ENCODE measurements at regions not wholly inside any gene's neighbourhood (a gene's known extent, or its start where the extent isn't known, plus 50 kb on each side); places are given as distances from the start of the nearest gene placed in this dataset.
"Not testable (repeated sequence)": the region's sequence is repeated elsewhere in the genome, so short reads cannot be mapped to it uniquely, and the experiment has no call there.

DNA sequence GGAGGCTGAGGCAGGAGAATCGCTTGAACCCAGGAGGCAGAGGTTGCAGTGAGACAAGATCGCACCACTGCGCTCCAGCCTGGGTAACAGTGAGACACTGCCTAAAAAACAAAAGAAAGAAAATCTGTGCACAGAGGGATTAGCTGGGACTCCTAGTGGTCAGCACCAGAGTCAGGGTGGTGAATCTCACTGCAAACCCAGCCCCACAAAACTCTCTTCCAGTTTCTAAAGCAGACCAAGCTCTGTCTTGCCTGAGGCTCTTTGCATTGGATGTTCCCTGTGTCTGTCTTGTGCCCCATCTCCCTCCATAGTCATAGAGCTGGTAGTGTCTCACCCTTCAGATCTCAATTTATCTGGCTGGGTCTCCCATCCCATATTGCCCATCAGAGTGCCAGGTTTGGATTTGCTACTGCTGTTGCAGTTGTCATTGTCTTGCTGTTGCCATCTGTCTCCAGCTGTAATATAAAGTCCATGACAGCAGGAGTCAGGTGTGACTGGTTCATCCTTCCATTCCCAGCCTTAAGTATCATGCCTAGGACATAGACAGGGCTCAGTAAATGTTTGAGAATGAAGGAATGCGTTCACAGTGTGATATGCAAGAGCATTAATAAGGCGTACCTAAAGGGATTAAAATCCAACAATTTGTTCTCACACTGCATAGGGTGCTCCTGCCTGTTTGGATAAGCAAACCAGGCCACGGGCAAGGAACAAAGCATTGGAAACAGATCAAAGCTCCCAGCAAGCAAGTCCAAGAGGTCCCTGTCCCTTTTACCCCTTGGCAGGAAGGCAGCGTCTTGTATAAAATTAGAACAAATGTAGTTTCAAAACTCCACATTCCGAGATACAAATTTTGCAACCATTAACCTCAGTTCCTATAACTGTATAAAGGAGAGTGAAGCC is 614.6 kb upstream of the CDH5 start:
- FAIRE-seq (no peak), DNase-seq (ENCODE audit: low spot score) (no peak)

DNA sequence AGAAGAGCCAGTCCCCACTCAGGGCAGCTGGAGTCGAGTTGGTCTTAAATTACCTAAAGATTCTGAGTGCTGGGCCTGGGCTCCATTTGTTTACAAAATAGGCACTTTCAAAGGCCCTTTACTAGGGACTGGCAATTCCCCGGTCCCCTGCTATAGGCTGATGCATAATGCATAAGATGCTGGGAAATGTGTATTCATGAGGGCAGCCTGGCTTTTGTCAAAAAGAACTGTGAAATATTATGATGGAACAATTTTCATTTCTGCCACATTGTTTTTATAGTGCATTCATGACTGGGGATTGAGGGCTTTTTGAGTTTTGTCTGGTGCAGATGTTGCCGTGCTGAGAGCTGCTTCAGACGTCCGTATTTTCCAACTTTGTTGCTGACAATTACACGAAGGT is 617.0 kb upstream of the CDH5 start:
- DNase-seq (ENCODE audit: low spot score) = no peak
- FAIRE-seq = no peak

DNA sequence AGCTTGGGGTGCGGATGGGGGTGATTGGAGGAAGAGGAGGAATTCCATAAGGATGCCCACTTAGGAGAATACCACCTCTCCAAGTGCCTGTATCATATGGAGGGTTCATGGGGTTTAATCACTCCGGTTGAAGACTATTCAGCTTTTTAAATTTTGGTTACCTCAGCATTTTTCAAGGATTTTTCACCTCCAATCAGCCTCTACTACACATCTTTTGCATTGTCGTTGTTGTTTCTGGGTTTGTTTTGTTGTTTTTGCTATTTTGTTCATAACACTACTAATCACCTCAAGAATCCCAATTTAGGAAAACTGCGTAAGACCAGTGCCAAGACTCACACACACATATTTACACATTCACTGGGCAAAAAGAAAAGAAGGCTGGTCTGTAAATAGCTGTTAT is 619.5 kb upstream of the CDH5 start:
- FAIRE-seq = no peak

DNA sequence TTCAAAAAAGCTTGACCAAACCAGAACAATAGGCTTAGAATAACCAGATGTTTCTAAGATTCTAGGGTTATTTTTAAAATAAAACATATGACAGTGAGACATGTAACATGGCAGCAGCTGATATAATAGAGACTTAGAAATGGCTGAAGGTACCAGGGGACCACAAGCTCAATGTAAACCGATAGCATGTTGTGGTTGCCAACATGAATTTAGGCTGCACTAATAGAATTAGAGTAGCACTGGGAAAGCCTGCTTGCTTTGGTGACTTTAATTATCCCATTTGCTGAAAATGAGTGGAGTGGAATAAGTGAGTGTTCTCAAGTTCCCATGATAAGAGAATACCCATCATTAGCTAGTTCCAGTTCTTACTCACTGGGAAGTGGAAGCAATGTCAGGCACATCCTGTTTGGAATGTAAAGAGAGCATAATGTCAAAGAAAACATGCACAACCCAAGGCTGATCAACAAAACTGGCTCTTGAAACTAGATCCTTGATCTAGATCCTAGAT is 621.2 kb upstream of the CDH5 start:
- DNase-seq (ENCODE audit: low spot score) (no peak), FAIRE-seq (no peak)

More for the DNA sequence above, 619.5 kb upstream of the CDH5 start:
- no peak for DNase-seq (ENCODE audit: low spot score)

DNA sequence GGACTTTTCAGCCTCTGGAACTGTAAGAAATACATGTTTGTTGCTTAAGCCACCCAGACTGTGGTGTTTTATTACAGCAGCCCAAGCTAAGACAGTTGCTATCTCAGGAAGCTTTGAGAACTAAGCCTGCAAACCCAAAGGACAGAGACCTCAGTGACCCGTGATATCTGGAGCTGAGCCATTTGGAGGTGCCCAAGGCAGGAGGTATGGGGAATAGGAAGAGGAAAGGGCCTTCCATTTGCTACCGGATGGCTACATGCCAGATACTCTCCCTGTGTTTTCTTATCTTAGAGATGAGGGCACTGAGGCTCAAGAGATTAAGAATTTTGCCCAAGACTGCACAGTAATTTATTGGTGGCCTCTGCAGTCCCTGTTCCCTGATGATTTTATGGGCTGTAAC is 622.1 kb upstream of the CDH5 start:
- no peak for FAIRE-seq

DNA sequence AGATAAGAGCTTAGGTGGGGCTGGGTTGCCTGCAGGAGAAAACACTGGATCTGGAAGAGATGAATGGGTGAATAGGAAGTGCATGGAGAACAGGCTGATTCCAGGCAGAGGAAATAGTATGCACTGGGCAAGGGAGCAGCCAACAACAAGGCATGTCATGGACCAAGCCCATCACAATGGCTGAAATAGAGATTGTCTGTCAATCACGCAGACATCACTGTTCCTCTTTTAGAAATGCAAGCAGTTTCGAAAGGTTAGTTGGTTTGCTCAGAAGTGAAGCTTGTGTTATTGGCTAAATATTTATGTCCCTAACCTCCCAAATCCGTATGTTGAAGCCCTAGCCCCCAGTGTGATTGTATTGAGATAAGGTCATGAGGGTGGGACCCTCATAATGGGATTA is 621.7 kb upstream of the CDH11 start:
- FAIRE-seq = no peak

More for the DNA sequence above, 622.1 kb upstream of the CDH5 start:
- DNase-seq (ENCODE audit: low spot score) = no peak

DNA sequence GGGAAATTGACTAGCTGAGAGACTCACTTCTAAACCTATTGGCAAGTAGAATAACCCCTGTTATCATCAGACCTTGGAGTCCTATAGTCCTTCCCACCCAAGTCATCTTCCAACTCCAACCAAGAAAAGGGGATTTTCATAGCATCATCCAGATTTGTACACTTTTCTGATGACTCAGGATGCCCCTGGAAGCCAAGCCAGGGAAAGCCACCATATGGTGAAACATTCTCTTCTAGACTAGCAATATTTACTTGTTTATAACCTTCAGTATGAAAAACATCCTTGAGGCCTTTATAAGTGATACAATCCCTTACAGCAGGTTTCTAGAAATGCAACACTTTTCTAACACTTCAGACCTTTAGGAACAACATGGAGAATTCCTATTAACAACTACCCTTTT is 618.8 kb upstream of the CDH11 start:
- DNase-seq (ENCODE audit: low spot score) (no peak), FAIRE-seq (no peak)

More for the DNA sequence above, 621.7 kb upstream of the CDH11 start:
- no peak for DNase-seq (ENCODE audit: low spot score)

DNA sequence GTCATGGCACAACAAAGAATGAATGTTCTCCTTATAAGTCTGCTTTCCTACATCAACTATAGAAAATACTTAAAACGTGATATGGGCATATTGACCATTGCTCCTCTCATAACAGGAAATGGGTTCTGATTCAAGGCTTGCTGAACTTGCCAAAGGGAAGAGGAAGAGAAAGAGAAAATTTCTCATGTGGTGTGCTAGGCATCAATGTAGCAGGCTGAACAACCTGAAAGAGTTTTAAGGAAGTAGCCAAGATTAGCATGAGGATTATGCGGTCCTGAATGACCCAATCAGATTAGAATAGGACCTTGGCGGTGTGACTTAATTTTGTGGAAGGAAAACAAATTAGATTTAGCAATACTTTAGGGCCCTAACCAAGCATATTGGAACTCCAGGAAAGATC is 617.7 kb upstream of the CDH11 start:
- DNase-seq (ENCODE audit: low spot score) (no peak), FAIRE-seq (no peak)

DNA sequence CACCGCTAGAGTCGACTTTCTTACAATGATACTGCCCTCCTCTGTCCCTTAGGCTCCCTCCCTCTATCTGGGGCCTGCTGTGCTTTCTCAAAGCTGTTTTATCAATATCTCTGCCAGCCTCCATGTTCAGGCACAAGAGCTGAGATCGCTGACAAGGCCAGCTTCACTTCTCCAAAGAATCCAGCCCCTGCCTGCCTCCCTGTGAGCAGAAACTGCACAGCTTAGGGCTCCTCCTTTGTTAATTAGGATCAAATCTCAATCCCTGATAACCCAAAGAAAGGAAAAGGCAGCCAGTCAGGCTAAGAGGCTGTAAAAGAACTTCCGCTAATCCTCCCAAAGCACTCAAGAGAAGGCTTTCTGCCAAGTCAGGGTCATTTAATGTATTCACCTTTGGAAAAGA is 616.0 kb upstream of the CDH11 start:
- DNase-seq (ENCODE audit: low spot score) (no peak), FAIRE-seq (no peak)

DNA sequence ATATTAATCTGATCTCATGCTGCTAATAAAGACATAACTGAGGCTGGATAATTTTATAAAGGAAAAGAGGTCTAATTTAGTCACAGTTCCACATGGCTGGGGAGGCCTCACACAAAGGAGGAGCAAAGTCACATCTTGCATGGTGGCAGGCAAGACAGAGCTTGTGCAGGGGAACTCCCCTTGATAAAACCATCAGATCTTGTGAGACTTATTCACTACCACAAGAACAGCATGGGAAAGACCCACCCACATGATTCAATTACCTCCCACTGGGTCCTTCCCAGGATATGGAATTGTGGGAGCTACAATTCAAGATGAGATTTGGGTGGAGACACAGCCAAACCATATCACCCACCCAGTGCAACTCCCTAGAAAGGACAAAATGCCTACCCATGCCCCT is 613.8 kb upstream of the CDH11 start:
- not testable (repeated sequence) for DNase-seq (ENCODE audit: low spot score); FAIRE-seq

DNA sequence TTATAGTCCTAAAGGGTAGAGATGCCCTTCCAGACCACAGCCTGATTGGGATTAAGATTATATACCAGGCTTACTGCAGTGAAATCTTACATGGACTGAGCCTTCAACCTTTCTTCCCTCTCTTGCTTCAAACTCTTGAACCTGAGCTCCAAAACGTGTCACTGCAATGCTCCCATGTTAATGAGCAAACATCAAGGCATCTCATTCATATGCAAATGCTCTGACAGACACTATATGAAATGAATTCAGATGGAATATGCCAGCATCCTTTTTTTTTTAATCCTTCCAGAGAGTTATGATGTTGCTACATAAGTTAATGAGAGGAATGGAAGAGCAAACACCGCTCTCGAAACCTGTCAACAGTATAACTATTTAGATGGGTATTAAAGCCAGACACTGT is 611.9 kb upstream of the CDH11 start:
- FAIRE-seq (no peak), DNase-seq (ENCODE audit: low spot score) (no peak)

DNA sequence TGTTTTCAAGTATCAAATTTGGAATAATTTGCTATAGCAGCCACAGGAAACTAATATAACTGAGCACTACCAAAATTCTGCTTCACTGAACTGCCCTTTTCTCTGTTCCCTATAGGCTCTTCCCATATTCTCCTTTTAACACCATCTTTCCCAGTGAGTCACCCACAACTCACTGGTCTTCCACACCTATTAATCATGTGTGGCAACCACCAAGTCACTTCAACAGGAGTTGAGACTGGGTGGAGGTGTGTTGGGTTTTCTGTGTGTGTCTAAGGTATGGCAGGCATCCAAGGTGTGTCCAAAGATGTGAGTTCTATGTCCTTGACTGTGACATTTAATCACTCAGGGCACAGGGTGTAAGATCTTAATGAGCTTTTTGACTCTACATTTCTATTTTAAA is 610.0 kb upstream of the CDH11 start:
- DNase-seq (ENCODE audit: low spot score) (peak; percentile 19), FAIRE-seq (no peak)

DNA sequence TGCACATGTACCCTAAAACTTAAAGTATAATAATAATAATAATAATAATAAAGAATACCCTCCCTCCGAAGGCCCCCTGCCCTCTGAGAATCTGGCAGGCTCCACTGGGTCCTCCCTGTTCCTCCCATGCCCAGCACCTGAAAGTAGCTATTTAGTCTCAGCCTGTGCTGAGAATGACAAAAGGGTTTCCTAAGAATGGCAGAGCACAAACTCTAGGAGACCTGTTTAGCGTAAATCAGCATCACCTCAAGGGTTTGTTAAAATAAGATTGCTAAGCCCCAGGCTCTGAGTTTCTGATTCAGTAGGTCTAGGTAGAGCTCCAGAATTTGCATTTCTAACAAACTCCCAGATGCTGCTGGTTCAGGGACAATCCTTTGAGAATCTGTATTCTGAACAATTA is 606.8 kb upstream of the CDH11 start:
- no peak for DNase-seq (ENCODE audit: low spot score)
- FAIRE-seq = no peak

DNA sequence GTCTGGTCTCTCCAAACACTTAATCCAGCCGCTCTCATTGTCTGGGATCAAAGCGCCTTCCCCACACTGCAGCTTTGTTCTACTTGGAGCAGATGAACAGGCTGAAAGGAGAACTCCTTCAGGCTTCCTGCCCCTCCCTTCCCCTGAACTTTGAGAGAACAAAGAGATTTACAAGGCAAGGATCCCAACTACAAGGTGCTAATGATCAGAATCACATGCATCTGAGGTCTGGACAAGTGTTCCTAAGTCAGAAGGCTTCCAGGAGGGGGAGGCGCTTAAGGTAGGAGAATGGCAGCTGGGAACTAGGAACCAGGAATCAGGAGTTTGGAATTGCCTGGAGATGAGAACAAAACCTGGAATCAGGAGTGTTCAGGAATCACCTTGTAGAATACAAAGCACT is 606.3 kb upstream of the CDH11 start:
- FAIRE-seq (no peak), DNase-seq (ENCODE audit: low spot score) (peak; percentile 17)

DNA sequence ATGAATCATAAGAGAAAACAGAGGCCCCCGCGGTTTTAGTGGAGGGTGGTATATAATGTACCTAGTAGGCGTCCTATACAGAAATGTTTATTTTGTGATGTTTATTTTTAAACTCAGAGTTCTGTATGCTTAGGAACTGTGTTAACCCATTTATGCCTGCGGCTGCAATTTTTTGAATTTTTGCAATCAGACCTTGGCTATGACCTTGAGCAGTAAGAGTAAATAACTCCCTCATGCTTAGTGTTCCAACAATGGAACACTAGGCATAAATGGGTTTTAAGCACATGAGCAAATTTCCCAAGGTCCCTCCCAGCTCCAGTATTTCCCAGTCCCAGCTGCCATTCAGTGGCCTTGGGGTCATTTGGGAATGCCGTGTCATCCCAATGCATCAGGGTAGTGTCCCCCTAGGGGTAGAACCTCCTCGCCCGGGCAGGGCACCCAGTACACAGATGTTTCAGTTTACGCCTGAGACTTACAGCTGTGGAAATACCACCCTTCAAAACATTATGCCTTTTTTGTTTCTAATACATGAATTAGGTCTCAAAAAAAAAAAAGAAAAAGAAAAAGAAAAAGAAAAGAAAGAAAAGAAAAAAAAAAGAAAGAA is 605.8 kb upstream of the CDH11 start:
- FAIRE-seq (no peak), DNase-seq (ENCODE audit: low spot score) (no peak)

DNA sequence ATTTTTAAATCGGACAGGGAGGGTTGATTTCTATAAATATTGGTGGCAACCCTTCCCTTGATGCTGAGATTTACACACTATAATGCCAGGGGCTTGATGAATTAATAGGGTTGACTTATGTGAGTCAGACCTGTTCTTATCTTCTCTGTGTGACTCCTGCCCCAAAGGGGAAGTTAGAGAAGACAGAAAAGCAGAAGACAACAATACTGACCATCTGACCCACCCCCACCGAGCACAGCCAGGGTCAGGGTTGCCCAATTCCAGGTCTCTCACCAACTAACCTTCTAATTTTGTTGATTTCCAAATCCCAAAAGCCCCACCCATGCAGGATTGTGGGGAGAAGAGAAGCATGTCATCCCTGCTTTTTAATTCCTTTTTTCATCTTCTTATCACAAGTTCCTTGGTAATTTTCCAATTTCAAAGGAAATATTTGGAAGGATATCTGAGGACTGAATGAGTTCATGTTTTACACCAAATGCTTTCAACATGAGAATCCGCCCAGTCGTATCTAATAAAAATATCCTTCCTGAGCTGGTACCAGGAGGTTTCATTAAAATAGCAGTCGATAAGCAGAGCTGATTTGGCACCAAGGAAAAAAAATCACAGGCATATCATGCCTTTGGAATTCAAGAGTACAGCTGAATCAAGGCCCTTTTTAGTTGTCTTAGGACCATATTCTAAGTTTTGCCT is 603.4 kb upstream of the CDH11 start:
- no peak for DNase-seq (ENCODE audit: low spot score)
- FAIRE-seq = no peak

DNA sequence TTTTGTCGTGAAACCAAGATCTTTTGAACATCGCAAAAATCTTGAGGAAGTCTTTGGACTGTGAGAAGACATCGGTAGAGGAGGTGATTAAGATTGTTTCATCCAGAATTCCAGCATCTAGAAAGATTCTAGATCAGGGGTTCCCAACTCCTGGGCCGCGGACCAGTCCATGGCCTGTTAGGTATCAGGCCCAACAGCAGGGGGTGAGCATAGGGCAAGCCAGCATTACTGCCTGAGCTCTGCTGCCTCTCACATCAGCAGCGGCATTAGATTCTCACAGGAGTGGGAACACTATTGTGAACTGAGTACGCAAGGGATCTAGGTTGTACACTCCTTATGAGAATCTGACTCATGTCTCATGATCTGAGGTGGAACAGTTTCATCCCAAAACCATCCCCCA is 600.6 kb upstream of the CDH11 start:
- FAIRE-seq = no peak

DNA sequence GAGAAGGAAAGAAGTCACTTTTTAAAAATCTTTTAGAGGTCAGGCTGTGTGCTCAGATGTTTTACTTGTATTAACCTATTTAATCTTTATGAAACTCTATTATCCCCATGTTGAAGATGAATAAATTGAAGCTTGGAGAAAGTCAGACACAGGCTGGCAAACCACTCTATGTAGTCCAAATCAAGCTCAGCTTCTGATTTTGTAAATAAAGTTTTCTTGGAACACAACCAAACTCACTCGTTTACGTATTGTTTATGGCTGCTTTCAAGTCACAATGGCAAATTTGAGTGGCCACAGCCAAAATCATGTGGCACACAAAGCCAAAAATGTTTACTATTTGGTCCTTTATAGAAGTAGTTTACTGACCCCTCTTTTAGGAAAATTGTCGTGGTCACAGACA is 596.0 kb upstream of the CDH11 start:
- FAIRE-seq (no peak), DNase-seq (ENCODE audit: low spot score) (no peak)

More for the DNA sequence above, 600.6 kb upstream of the CDH11 start:
- no peak for DNase-seq (ENCODE audit: low spot score)

DNA sequence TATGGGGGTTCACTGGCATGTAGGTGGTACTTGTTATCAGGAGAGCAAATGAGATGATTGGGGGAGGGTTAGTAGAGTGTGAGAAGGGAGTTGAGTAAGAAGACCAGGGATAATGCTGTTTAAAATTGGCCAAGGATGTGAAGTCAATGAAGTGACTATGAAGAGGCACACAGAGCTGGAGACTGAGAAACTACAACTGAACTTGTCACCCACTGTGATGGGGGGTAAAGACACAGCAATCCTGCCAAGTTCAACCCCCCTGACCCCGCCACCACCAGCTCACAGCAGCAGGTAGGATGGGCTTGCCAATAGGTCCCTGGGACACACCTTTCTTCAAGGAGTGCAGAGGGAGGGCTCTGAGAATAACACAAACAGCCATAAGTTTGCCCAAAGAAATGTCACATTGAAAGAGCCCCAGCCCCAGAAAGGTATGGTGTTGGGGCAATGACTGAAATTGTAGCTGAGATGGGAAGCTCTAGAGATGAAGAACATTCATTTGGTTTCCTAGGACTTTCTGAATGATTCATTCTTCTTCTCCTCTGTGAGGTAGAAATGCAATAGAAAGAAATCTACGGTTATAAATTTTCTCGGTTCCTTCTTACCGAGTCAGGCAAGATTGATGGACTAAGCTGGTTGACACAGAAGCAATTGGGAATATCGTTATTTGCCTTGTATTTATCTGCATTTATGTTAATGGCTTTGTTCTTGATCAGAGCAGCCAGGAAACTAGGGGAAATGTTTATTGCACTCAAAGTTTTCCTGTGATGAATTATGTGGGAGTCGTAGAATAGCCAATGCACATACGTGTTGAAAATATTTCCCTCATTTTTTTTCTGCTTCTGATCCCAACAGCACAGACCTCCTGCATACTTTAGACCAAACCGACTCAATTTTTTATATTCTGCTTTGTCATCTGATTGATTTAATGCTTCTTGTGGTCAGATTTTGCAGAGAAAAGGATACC is 595.2 kb upstream of the CDH11 start:
- DNase-seq (ENCODE audit: low spot score) = no peak
- no peak for FAIRE-seq

DNA sequence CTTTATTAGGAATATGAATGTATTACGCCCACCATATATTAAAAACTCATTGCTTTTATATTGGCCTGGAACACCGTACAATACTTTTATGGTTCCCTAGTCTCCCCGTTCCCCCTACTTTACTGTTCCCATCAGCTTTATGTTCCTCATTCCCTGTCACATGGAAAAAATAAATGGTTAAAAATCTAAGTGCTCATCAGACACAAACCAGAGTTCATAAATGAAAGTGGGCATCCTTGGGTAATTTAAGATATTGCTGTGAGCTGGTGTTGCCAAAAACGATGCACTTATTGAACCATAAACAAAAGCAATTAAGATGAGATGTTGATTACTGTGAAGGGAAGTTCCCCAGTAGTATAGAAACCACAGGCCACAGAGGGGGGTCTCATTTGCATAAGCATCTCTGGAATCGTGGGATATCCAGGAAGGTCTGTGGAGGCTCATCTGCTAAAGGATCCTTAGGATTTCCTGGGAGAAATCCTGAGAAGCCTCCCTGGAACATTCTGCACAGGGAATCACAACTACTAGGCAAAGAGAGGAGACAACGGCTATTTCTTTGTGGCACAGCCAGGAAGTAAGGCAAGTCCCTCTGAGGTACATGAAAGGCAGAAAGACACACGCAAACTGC is 591.4 kb upstream of the CDH11 start:
- FAIRE-seq = no peak
- no peak for DNase-seq (ENCODE audit: low spot score)

DNA sequence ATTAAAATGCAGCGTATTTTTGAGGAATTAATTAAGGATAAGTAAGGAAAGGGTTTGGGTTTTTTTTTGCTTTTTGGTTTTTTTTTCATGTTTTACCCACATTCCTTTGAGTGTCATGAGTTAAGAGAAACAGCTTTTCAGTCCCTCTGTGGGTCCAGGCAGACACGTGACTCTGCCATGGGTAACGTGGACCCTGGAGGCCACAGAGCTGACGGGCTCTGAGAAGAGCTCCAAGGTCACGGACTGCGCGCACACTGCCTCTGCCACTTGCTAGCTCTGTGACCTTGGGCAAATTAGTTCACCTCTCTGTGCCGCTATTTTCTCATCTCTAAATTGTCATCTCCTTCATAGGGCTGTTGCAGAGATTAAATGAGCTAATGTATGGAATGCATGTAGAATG is 588.2 kb upstream of the CDH11 start:
- DNase-seq (ENCODE audit: low spot score) = no peak
- no peak for FAIRE-seq

Data from urothelium cell line (cell line).